LNCAP (cell line): ENCODE measurements at regions not wholly inside any gene's neighbourhood (a gene's known extent, or its start where the extent isn't known, plus 50 kb on each side); places are given as distances from the start of the nearest gene placed in this dataset.

ENCODE experiments used
- CTCF ChIP-seq: fragments of 450-650 bp; IDR thresholded peaks from 2 replicates; pipeline ENCODE4 v1.5.1; 2017; ENCODE audit warnings: mild to moderate bottlenecking

GRCh38 chr11:93065074-93065674 is 95.7 kb downstream of the MTNR1B start:
- TF ChIP-seq CTCF, result peak; percentile 37; the same call in 1 of the 2 replicates

GRCh38 chr11:93067881-93068390 is 98.5 kb downstream of the MTNR1B start:
- no peak for TF ChIP-seq CTCF

- no peak for TF ChIP-seq CTCF
These were observed 102.9 kb downstream of the MTNR1B start for GRCh38 chr11:93072229-93072914.

- TF ChIP-seq CTCF, result no peak
These were observed 103.6 kb downstream of the MTNR1B start for GRCh38 chr11:93073026-93073425.

GRCh38 chr11:93073508-93074280 is 104.2 kb downstream of the MTNR1B start:
- TF ChIP-seq CTCF, result no peak

- TF ChIP-seq CTCF, result no peak
These were observed 104.9 kb downstream of the MTNR1B start for GRCh38 chr11:93074352-93074751.

- no peak for TF ChIP-seq CTCF
These were observed 106.3 kb downstream of the MTNR1B start for GRCh38 chr11:93075782-93076181.
